ENCODE measurements at regions not wholly inside any gene's neighbourhood (a gene's known extent, or its start where the extent isn't known, plus 50 kb on each side); places are given as distances from the start of the nearest gene placed in this dataset.

DNA sequence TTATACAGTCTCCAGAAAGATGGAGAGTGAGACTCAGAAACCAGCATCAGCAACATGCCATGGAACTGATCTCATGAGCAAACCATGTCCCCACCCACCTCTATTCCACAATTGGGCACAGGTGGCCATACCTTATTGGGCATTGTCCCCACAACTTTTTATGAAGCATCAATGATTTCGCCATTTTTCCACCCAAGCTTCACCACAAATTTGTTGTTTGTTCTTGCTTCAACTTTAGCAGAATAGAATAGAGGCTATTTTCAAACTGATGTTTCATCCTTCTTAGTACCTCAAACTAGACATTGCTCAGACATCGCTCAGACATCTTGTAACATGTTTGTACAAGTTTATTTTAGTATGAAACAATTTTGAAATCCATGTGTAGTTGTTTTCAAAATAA lies 112.5 kb upstream of the TMTC2 start:
- Histone ChIP-seq H2AFZ (ENCODE audit: low read depth, low read length) (no peak overlapping the region), H3K4me1 (ENCODE audit: insufficient read depth, low read length) (no peaks in the 10 kb centered on the region), H3K36me3 (ENCODE audit: insufficient read depth, low read length) (no peaks in the 10 kb centered on the region), H3K27ac (ENCODE audit: low read depth, low read length) (no peak overlapping the region), H3K27me3 (ENCODE audit: insufficient read depth, low read length) (no peaks in the 10 kb centered on the region), H3K9ac (ENCODE audit: low read length) (no peak overlapping the region), H3K9me3 (ENCODE audit: insufficient read depth, low read depth, low read length) (no peaks in the 10 kb centered on the region), H3K79me2 (ENCODE audit: insufficient read depth, low read length) (no peaks in the 10 kb centered on the region), H3K4me2 (ENCODE audit: low read length) (no peak overlapping the region), H3K4me3 (ENCODE audit: insufficient read depth, low read depth, low read length) (no peak overlapping the region), H4K20me1 (ENCODE audit: insufficient read depth, low read length) (no peaks in the 10 kb centered on the region)
- Mint-ChIP-seq H3K4me3 (ENCODE audit: unreplicated experiment) (no peak overlapping the region), H3K36me3 (ENCODE audit: low read depth, unreplicated experiment) (no peaks in the 10 kb centered on the region), H3K9me3 (ENCODE audit: unreplicated experiment) (no peaks in the 10 kb centered on the region), H3K4me1 (ENCODE audit: low read depth, unreplicated experiment) (no peaks in the 10 kb centered on the region), H3K27ac (ENCODE audit: unreplicated experiment) (no peak overlapping the region), H3K27me3 (ENCODE audit: low read depth, unreplicated experiment) (no peaks in the 10 kb centered on the region)
- TF ChIP-seq CTCF (IDR thresholded peaks at IDR 0.05; ENCODE audit: insufficient read depth, low read depth, low read length) = no peak
- no peak for DNase-seq (ENCODE audit: low read depth)
- FAIRE-seq = no peak

DNA sequence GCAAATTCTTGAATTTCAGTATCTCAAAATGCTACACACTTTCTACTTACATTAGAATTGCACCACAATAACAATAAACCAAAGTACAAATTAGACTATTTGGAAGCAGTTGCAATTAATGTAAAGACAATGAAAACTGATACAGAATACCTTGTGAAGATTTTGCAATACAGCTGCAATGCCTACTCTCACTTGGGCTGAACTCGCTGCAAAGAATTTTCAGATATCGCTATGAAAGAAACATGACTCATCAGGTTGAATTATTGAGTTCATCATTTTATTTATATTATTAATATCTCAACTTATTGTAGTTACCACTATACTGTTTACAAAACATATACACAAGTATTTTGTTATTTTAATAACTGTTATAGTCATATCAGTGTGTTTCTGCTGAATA lies 108.0 kb upstream of the TMTC2 start:
- H3K27me3 Mint-ChIP-seq (ENCODE audit: low read depth, unreplicated experiment) = no peaks in the 10 kb centered on the region
- no peaks in the 10 kb centered on the region for H3K36me3 ChIP-seq (ENCODE audit: insufficient read depth, low read length)
- H3K36me3 Mint-ChIP-seq (ENCODE audit: low read depth, unreplicated experiment) = no peaks in the 10 kb centered on the region
- no peaks in the 10 kb centered on the region for H4K20me1 ChIP-seq (ENCODE audit: insufficient read depth, low read length)
- no peak overlapping the region for H3K4me3 ChIP-seq (ENCODE audit: insufficient read depth, low read depth, low read length)
- H3K79me2 ChIP-seq (ENCODE audit: insufficient read depth, low read length) = no peaks in the 10 kb centered on the region
- no peak for FAIRE-seq
- no peak overlapping the region for H3K27ac Mint-ChIP-seq (ENCODE audit: unreplicated experiment)
- H3K4me1 ChIP-seq (ENCODE audit: insufficient read depth, low read length) = no peaks in the 10 kb centered on the region
- no peak overlapping the region for H3K27ac ChIP-seq (ENCODE audit: low read depth, low read length)
- no peaks in the 10 kb centered on the region for H3K9me3 ChIP-seq (ENCODE audit: insufficient read depth, low read depth, low read length)
- H2AFZ ChIP-seq (ENCODE audit: low read depth, low read length) = no peak overlapping the region
- H3K4me2 ChIP-seq (ENCODE audit: low read length) = no peak overlapping the region
- no peak for TF ChIP-seq EZH2 (IDR thresholded peaks at IDR 0.05; ENCODE audit: insufficient read depth, low read length)
- TF ChIP-seq CTCF (IDR thresholded peaks at IDR 0.05; ENCODE audit: insufficient read depth, low read depth, low read length) = no peak
- H3K9me3 Mint-ChIP-seq (ENCODE audit: unreplicated experiment) = peaks cover 3% of the 10 kb centered on the region
- DNase-seq (ENCODE audit: low read depth) = no peak
- no peaks in the 10 kb centered on the region for H3K27me3 ChIP-seq (ENCODE audit: insufficient read depth, low read length)
- H3K9ac ChIP-seq (ENCODE audit: low read length) = no peak overlapping the region
- no peaks in the 10 kb centered on the region for H3K4me1 Mint-ChIP-seq (ENCODE audit: low read depth, unreplicated experiment)
- no peak overlapping the region for H3K4me3 Mint-ChIP-seq (ENCODE audit: unreplicated experiment)

GRCh38 chr12:82583756-82584155 lies 103.0 kb upstream of the TMTC2 start:
- Histone ChIP-seq H3K4me2 (ENCODE audit: low read length) (no peak overlapping the region), H4K20me1 (ENCODE audit: insufficient read depth, low read length) (no peaks in the 10 kb centered on the region), H3K4me3 (ENCODE audit: insufficient read depth, low read depth, low read length) (no peak overlapping the region), H3K9ac (ENCODE audit: low read length) (no peak overlapping the region), H3K27me3 (ENCODE audit: insufficient read depth, low read length) (no peaks in the 10 kb centered on the region), H2AFZ (ENCODE audit: low read depth, low read length) (no peak overlapping the region), H3K79me2 (ENCODE audit: insufficient read depth, low read length) (no peaks in the 10 kb centered on the region), H3K4me1 (ENCODE audit: insufficient read depth, low read length) (no peaks in the 10 kb centered on the region), H3K9me3 (ENCODE audit: insufficient read depth, low read depth, low read length) (no peaks in the 10 kb centered on the region), H3K36me3 (ENCODE audit: insufficient read depth, low read length) (no peaks in the 10 kb centered on the region), H3K27ac (ENCODE audit: low read depth, low read length) (no peak overlapping the region)
- no peak overlapping the region for H3K27ac Mint-ChIP-seq (ENCODE audit: unreplicated experiment)
- H3K4me3 Mint-ChIP-seq (ENCODE audit: unreplicated experiment) = no peak overlapping the region
- no peaks in the 10 kb centered on the region for H3K36me3 Mint-ChIP-seq (ENCODE audit: low read depth, unreplicated experiment)
- DNase-seq (ENCODE audit: low read depth) (no peak), FAIRE-seq (no peak)
- H3K27me3 Mint-ChIP-seq (ENCODE audit: low read depth, unreplicated experiment) = no peaks in the 10 kb centered on the region
- TF ChIP-seq CTCF (IDR thresholded peaks at IDR 0.05; ENCODE audit: insufficient read depth, low read depth, low read length) (no peak), EZH2 (IDR thresholded peaks at IDR 0.05; ENCODE audit: insufficient read depth, low read length) (no peak)
- no peaks in the 10 kb centered on the region for H3K4me1 Mint-ChIP-seq (ENCODE audit: low read depth, unreplicated experiment)
- H3K9me3 Mint-ChIP-seq (ENCODE audit: unreplicated experiment) = peaks cover 19% of the 10 kb centered on the region

All from astrocyte (in vitro differentiated cells and primary cell).